Inferior parietal cortex (tissue), 1 donor: ENCODE measurements at regions not wholly inside any gene's neighbourhood (a gene's known extent, or its start where the extent isn't known, plus 50 kb on each side); places are given as distances from the start of the nearest gene placed in this dataset.
A peak's percentile ranks its signal among the peaks of the same experiment; 100 is the strongest.
"Not testable (repeated sequence)": the region's sequence is repeated elsewhere in the genome, so short reads cannot be mapped to it uniquely, and the experiment has no call there.

Experiments used
- DNase-seq: peaks from one replicate; pipeline ENCODE4 v3.0.0-alpha.2; 2016; ENCODE audit errors: extremely low spot score

DNA sequence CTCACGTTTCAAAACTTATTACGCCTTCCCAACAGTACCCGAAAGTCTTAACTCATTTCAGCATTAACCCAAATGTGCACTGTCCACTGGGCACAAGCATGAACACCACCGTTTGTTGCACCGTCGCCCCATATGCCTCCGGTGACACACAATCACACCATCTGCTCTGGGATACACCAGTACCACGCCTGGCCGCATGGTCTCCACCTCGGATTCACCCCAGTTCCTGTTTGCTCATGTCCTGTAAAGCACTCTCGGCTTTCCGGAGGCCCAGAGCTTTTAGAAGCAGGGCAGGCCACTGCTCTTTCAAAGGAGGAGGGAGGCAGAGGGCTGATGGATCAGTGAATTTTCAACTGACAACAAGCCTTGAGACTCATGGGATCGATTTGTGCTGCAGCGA lies 1570.0 kb upstream of the DEFB115 start:
- DNase-seq: no peak

DNA sequence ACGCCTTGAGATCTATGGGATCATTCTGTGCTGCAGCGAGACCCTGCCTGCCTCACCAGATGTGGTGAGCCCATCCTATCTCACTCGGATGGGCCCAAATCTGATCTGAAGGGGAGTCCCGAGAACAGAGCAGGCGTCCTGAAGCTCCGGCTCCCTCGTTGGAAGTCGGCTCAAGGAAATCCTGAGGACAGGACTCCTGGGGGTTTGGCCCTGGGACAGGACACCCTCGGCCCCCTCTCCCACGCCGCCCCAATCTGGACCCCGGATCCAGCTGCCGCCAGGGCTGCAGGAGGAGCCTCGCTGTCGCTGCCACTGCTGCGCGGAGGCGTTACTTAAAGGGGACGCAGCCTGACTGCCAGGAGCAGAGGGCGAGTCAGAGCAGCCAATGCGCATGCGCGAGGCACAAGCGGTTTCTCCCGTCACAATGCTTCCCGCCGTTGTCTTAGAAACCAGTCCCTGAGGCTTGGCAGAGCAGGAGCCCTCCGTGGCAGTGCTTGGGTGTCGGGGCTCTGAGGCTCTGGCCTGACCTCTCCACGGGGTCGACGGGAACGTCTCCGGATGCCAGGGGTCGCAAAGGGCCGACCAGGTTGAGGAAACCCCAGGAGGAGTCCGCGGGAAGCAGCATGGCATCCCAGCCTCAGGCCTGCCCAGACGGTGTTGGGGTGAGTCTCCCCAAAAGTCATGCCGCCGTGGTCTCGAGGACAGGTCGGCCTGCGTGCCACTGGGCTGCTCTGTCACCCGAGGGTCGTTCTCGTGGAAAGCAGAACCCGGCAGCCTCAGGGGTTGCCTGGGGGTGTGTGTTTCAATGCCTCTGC lies 1567.8 kb upstream of the DEFB115 start:
- DNase-seq: peak; percentile 0

DNA sequence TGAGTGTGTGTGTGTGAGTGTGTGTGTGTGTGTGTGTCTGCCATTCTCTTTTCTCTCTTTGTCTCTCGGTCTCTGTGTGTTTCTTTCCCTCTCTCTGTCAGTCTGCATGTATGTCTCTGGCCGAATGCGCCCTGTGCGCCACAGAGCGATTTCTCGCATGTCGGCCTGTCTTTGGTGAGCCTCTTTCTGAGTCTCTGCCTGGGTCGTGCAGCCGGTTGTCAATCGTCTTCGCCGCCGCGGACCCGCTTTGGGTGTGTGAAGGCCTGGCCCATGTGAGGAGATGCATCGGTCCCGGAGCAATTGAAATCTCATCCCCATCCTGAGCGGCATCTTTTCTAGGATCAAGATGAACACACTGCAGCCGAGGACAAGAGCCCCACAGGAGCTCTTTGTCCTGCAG lies 1567.2 kb upstream of the DEFB115 start:
- no peak for DNase-seq

DNA sequence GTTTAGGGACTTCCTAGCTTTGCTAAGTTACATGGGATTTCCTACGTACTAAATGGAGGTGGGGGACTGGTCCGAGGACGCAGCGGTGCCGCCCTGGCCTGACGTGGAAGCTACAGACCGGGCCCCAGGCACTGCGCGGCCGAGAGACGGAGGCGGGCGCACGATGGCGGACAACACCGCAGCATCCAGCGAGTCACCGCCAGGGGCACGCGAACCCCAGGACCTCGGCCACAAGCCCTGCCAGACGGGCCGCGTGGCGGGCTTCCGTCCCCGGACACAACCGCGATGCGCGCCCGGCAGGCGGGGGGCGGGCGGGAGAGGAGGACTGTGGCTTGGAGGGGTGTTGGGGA lies 1516.9 kb upstream of the DEFB115 start:
- DNase-seq: no peak

DNA sequence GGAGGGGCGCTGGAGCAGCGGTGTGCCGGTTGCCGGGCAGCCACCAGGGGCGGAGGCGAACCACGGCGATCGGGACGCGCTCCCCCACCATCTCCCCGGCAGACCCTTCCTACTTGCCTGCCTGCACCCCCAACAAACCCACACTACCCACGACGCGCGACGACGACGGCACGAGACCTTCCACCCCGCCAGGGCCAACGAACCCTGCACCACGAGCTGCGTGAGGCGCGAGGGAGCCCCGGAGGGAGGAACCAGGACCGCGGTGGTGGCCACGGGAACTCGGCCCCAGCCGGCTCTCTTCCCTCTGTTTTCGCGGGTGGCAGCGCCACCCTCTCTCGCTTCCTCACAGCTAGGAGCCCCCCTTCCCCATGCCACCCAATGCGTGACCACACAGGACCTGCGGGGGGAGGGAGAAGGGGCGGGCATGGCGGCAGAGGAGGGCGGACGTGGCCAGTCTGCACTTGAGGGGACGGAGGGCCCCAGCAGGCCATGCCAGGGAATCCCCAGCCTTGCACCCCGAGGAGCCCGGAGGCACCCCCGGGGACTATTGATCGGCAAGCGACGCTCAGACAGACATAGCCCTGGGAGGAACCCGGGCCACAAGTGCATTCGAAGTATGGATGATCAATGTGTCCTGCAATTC lies 1516.4 kb upstream of the DEFB115 start:
- DNase-seq: no peak

DNA sequence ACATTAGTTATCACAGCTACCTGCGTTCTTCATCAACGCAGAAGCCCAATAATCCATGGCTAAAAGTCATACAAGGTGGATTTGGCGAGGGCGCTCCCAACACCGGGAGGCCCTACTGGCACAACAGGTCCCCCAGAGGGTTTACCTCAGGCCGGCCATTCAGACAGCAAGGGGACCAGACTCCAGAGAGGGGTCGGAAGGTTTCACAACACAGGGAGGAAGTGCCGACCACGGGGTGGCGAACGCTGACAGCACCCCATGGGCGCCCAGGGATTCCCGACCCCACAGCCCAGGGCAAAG lies 1515.9 kb upstream of the DEFB115 start:
- no peak for DNase-seq

DNA sequence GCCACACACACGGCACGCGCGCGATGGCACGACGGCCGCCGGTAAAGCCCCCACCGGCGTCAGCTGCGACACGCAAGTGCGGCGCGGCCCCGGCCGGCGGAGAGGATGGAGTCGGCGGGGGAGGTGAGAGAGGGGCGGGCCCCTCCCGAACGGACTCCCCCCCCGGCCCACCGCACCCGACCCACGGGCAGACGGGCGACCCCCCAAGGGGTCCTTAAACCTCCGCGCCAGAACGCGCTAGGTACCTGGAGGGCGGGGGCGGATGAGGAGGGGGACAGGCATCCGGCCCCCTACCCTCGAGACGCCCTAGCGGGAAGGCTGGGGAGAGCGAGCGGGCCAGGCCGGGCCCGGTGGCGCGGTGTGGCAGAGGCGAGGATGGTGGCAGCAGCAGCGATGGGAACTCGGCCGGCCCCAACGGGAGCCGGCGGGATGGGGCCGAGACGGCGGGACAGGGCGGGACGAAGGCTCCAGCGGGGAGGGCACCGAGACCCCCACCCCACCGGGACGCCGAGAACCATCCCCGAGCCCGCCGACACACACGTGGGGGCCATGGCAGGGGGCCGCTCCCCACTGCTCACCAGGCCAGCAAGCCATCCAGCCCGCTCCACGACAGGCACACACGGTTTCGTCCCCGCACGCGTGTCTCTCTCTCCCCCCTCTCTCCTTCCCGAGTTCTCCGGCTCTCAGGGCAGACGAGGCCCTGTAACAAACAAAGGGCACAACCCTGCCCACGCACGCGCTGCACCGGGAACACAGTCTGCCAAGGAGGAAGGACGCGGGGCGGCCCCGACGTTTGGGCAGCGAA lies 1515.4 kb upstream of the DEFB115 start:
- DNase-seq: no peak

DNA sequence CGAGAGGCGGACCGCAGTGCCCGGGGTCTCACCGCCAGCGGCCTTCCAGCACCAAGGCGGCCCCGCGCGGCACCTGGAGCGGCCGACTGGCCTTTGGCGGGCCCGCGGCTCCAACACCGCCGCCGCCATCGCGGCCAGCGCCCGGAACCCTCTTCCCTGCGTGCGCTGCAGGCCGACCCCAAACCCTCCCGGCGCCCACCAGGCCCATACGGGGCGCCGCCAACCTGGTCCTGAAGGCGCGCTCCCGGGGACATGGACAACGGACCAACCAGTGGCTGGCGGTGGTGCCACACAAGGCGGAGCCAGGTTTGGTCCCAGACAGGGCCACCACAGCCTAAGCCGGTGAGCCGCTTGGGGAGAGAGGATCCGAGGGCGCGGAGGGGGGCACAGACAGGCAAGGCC lies 1514.8 kb upstream of the DEFB115 start:
- no peak for DNase-seq

DNA sequence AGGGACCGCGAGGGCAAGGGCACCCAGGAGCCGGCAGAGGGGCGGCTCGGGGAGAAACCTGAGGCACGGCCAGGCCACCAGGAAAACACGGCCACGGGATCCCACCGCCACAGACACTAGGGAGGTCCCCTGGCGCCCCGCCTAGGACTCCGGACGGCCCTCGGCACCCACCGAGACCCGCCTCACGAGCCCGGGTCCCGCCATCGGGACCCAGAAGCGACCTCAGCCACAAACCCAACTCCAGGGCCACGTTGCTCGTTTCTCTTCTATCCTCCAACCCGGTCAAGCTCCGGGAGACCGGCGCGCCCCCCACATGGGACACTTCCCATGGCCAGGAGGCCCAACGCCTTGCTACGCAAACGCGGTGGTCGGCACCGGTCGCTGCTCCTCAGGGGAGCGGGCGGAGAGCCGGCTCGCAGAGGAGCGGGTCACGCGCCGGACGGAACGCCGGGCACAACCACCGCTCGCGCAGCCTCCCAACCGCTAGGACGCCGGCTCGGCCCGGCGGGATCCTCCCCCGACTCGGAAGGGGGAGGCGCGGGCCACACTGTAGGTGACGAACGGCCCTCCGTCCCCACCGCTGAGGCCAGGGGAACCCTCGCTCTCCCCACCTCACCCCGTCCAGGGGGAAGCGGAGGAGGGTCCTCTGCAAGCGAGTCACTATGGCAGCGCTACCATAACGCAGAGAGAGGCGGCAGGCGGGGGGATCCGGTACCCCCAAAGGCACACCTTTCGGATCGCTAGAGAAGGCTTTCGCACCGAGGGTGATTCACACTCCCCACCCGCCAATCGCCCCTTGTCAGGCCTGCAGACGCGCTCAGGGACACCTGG lies 1514.1 kb upstream of the DEFB115 start:
- no peak for DNase-seq

DNA sequence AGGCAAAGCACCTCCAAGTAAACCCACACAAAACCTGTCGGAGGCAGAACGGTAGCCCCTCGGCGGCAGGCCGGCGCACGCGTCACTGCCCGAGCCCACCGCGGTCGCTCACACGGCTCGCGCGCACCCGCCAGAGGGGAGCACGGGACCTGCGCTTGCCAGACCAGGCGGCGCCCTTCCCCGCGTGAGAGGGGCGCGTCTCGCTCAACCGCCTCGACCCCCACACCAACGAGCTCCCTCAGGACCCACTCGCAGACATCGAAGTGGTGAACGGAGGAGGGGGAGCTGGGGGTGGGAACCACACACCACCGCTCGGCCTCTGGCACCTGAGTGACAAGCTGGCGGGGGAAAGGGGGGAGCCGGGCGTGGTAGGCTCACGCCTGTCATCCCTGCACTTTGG lies 1513.4 kb upstream of the DEFB115 start:
- no peak for DNase-seq

DNA sequence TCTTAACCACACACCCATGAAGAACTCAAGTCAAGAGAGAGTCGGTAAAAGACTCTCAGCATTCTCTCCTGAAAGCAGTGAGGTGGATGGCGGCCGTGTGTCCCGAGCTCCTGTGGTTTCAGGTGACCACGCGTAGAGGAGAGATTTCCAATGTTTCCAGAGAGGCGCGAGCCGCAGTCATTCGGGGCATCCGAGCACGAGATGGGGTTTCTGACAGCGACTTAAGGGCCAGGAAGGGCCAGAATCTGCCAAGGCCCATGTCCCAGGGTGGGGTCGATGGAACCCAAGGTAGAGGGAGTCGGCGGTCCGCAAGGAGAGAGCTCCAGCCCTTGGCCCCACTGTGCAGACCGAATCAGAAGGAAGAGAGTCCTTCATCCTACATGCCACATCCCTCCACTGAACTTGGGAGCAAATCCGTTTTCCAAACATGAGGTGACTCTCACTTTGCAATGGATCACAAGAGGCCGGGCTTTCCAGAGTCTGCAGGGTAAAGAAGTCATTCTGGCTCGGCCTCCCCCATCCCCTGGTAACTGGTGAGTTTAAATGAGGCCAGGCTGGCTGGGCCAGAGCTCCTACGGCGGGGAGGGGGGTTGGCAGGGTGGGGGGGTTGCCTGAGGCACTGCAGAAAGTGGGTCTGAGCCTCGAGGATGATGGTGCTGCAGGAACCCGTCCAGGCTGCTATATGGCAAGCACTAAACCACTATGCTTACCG lies 1511.8 kb upstream of the DEFB115 start:
- DNase-seq: not testable (repeated sequence)

DNA sequence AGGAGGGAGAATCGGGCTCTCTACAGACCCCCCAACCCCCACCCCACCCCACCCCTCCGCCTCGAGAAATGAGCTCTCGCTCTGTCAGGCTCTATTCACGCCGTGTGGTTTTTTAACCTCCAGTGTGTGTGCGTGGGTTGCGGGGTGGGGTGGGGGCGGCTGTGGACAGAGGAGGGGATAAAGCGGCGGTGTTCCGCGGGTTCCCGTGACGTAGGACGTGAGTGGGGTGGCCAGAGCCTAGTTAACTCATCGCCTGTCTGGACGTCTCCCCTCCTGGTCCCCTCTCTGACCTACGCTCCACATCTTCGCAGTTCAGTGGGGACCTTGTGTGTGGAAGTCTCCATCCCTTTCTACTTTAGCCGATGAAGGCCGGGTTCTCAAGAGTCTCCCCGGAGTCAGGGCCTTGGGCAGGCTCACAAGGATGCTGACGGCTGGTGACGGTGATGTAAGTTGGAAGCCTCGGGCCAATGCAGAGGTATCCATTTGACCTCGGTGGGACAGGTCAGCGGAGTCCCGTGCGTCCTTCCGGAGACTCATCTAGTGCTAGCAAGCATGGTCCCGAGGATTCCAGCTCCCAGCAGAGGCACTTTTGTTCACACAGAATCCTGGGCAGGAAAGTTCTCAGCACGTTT lies 1507.1 kb upstream of the DEFB115 start:
- no peak for DNase-seq

DNA sequence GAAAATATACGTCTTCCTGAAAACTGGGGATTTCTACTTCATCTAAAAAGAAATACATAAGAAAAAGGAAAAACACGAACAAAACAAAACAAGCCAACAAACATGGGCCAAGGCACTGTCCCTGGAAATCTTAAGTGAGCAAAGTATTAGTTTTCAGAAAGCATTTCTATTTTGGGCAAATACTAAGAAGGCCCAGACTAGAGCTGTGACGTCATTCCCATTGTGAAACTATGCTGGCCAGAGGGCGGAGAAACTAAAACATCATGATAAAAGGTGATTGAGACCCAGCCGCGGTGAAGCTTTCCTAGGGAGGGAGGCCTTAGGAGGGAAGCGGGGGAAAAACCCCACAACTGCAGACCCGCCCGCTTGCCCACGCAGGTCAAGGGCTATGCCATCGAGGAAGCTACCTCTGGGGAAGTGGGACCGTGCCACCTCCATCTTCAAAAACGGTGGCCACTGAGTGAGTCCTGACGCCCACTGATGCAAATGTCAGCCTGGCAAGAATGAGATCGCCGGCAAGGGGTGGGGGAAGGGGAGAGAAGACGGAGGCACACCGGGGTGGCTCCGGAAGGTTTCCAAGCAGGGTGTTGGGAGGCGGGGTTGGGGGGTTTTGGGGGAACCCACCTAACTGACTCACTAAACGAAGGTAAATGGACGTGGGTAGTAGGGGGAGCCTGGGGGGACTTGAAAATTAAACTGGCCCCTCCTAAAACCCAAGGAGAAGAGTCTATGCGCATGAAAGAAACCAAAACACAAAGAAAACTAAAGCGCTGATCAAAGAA lies 1504.6 kb upstream of the DEFB115 start:
- DNase-seq: not testable (repeated sequence)

DNA sequence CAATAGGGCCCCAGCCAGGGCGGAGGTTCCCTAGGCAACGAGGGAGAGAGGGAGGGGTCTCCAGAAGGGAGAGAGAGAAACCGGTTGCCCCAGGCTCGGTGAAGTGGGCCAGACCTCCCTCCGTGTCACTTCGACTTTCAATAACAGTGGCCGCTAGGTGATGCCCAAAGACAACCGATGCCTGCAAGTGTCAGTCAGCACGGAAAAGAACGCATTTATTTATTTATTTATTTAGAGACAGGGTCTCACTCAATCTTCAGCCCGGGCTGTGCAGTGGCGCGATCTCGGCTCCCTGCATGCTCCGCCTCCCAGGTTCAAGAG lies 1504.1 kb upstream of the DEFB115 start:
- not testable (repeated sequence) for DNase-seq

DNA sequence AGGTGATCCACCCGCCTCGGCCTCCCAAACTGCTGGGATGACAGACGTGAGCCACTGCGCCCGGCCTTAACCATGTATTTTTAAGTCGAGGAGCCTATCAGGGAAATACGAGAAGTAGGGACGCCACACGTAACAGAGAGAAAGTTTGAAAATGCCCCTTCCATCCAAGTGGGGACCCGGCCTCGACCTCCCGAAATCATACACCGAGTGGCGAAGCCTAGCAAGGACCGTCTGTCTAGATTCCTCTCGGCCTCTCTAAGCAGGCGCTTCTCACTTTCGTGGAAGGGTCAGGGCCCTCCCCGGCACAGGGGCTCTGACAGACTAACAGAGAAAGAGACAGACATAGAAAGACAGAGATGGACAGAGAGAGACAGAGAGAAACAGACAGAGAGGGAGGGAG lies 1503.6 kb upstream of the DEFB115 start:
- not testable (repeated sequence) for DNase-seq

DNA sequence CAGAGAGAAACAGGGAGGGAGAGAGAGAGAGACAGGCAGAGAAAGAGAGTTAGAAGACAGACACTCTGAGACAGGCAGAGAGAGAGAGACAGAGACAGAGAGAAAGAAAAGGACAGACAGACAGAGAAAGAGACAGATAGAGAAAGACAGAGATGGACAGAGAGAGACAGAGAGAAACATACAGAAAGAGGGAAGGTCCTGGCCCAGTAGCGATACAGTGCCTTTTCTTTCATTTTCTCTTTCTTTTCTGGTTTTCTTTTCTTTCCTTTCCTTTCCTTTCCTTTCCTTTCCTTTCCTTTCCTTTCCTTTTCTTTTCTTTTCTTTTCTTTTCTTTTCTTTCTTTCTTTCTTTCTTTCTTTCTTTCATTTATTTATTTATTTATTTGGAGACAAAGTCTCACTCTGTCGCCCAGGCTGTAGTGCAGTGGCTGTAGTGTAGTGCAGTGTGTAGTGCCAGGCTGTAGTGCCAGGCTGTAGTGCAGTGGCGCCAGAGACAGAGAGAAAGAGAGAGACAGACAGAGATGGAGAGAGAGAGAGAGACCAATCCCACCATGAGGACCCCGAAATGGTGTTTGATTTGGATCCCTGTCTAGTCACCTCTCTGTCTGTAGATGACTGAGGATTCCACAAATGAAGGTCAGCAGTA lies 1501.5 kb upstream of the DEFB115 start:
- DNase-seq: not testable (repeated sequence)

DNA sequence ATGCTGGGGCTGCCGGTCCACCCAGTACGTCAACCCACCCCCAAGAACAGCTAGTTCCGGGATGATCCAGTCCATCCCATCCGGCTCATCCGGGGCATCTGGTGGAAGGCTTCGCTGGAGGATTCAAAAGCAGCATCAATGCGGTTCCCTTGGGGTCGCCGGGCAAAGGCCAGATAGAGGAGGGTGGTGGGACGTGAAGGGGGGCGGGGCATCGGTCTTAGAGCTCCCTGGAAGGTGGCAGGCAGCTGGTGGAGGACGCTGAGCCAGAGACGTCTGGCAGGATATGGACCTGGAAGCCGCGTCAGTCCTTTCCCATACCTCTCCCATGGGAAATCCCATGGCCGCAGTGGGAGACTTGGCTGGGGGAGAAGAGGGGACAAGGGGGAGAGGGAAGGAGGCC lies 1500.8 kb upstream of the DEFB115 start:
- DNase-seq: no peak

DNA sequence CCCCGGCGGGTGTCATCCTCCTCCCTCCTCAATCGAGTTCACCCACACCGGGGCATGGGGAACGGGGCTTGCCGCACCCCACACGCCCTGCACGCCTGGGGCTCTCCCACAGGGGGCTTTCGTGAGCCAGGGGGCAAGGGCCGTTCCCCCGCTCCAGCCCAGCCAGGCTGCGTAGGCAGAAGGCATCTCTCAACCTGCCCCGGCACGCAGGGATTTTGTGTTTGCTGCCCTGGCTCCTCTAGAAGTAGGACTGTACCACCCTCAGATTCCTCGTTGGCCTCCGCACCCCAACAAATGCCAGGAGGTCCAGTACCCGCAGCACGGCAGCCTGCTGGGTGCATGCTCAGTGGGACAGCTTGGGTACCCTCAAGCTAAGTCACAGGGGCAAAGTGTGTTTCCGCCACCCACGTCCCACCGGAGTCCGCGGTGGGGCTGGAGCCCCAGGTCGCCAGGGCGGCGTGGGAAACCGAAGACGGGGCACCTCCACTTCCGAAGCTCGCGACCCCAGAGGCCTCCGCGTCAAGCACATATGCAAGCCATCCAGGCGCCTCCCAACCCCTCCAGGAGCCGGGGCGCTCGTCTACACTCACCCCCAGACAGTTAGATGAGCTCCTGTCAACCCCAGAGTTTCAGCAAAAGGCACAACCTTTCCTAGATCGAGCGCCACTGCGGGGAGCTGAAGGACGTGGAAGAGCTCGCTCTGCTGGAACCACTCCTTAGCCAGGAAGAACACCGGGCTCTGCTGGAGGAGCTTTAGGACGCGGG lies 1495.7 kb upstream of the DEFB115 start:
- DNase-seq: not testable (repeated sequence)

DNA sequence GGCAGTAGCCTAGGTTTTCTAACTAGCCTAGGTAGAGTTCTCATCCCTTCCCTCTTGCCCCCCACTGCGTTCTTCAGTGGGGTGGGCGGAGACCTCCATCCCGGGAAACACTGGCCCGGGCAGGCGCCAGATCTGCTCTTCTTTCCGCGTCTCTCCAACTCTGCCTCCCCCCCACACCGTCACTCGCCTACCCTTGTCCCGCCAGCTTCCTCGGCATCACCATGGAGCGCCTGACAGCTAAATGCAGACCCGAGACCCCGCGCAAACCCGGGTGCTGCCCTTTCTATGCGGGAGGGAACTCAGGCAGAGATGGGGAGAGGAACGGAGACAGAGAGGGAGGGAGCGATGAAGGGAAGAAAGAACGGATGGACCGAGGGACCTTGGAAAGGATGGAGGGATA lies 1494.8 kb upstream of the DEFB115 start:
- no peak for DNase-seq
